GM23338 (cell line): ENCODE measurements at regions not wholly inside any gene's neighbourhood (a gene's known extent, or its start where the extent isn't known, plus 50 kb on each side); places are given as distances from the start of the nearest gene placed in this dataset.

ENCODE experiments used
- ATAC-seq: fragments of 200-7000 bp; cut with Tn5 transposase; 3 replicates; pipeline ENCODE4 v1.9.1; 2020
- DNase-seq: peaks from one replicate; pipeline ENCODE4 v3.0.0-alpha.2; 2015; ENCODE audit warnings: low spot score
- H2AFZ ChIP-seq: fragments of 200-600 bp; sonication (generic); 2 replicates; pipeline ENCODE4 v1.8.0; 2016; ENCODE audit warnings: antibody characterized with exemption, mild to moderate bottlenecking, moderate library complexity
- H3F3A ChIP-seq: fragments of 200-600 bp; sonication (generic); replicated peaks from 2 replicates; pipeline ENCODE4 v1.8.0; 2017; ENCODE audit warnings: antibody characterized with exemption, mixed run types, low read depth
- H3K27ac ChIP-seq: fragments of 200-600 bp; sonication (generic); 2 replicates; pipeline ENCODE4 v1.6.1; 2016; ENCODE audit warnings: low read depth
- H3K27me3 ChIP-seq: fragments of 200-600 bp; sonication (generic); 2 replicates; pipeline ENCODE4 v1.8.0; 2016; ENCODE audit warnings: mild to moderate bottlenecking, mixed run types, moderate library complexity; ENCODE audit not compliant: insufficient read depth
- H3K36me3 ChIP-seq: fragments of 200-600 bp; sonication (generic); 2 replicates; pipeline ENCODE4 v1.8.0; 2016; ENCODE audit warnings: mild to moderate bottlenecking; ENCODE audit not compliant: insufficient read depth
- H3K4me1 ChIP-seq: fragments of 200-600 bp; sonication (generic); 2 replicates; pipeline ENCODE4 v1.8.0; 2016; ENCODE audit warnings: mild to moderate bottlenecking, moderate library complexity; ENCODE audit not compliant: insufficient read depth
- H3K4me2 ChIP-seq: fragments of 200-600 bp; sonication (generic); 2 replicates; pipeline ENCODE4 v1.7.1; 2017; ENCODE audit warnings: mixed run types
- H3K4me3 ChIP-seq: fragments of 200-600 bp; sonication (generic); 2 replicates; pipeline ENCODE4 v1.6.1; 2016; ENCODE audit warnings: mixed run types
- H3K79me2 ChIP-seq: fragments of 200-600 bp; sonication (generic); replicated peaks from 2 replicates; pipeline ENCODE4 v1.8.0; 2017; ENCODE audit warnings: mild to moderate bottlenecking; ENCODE audit not compliant: insufficient read depth
- H3K9me2 ChIP-seq: fragments of 200-600 bp; sonication (generic); 2 replicates; pipeline ENCODE4 v1.8.0; 2017; ENCODE audit not compliant: insufficient read depth
- H4K20me1 ChIP-seq: fragments of 200-600 bp; sonication (generic); replicated peaks from 2 replicates; pipeline ENCODE4 v1.8.0; 2017; ENCODE audit warnings: mild to moderate bottlenecking; ENCODE audit not compliant: insufficient read depth
- H3K27ac Mint-ChIP-seq: 2 replicates; pipeline ENCODE4 v1.8.0; 2020; ENCODE audit warnings: inconsistent platforms, mild to moderate bottlenecking, moderate library complexity, mixed read lengths
- H3K27me3 Mint-ChIP-seq: 3 replicates; pipeline ENCODE4 v1.8.0; 2022; ENCODE audit warnings: low read depth, mild to moderate bottlenecking, moderate library complexity, mixed read lengths, inconsistent platforms; ENCODE audit not compliant: insufficient read depth, poor library complexity
- H3K36me3 Mint-ChIP-seq: 3 replicates; pipeline ENCODE4 v1.8.0; 2021; ENCODE audit warnings: low read depth, mild to moderate bottlenecking, inconsistent platforms, moderate library complexity, mixed read lengths
- H3K4me1 Mint-ChIP-seq: 3 replicates; pipeline ENCODE4 v1.8.0; 2020; ENCODE audit warnings: mild to moderate bottlenecking, inconsistent platforms, mixed read lengths
- H3K4me3 Mint-ChIP-seq: 3 replicates; pipeline ENCODE4 v1.8.0; 2021; ENCODE audit warnings: moderate library complexity, mild to moderate bottlenecking, inconsistent platforms, mixed read lengths
- H3K9me3 Mint-ChIP-seq: 3 replicates; pipeline ENCODE4 v1.8.0; 2020; ENCODE audit warnings: moderate library complexity, mild to moderate bottlenecking, inconsistent platforms, mixed read lengths
- CREB1 ChIP-seq: fragments of 250-450 bp; sonication (Bioruptor Pico); IDR thresholded peaks from 2 replicates; pipeline ENCODE4 v1.5.0; 2020; ENCODE audit warnings: low read depth, mild to moderate bottlenecking, moderate library complexity
- EZH2 ChIP-seq: fragments of 200-600 bp; sonication (generic); IDR thresholded peaks from one replicate; pipeline ENCODE4 v1.8.0; 2017; ENCODE audit warnings: antibody characterized with exemption, mild to moderate bottlenecking, low read depth; ENCODE audit not compliant: unreplicated experiment
- EZH2phosphoT487 ChIP-seq: fragments of 200-600 bp; sonication (generic); IDR thresholded peaks from one replicate; pipeline ENCODE4 v1.8.1; 2018; ENCODE audit warnings: antibody characterized with exemption; ENCODE audit not compliant: unreplicated experiment
- JUNB ChIP-seq: IDR thresholded peaks from one replicate; pipeline ENCODE4 v1.6.1; 2016; ENCODE audit warnings: antibody characterized with exemption; ENCODE audit not compliant: unreplicated experiment
- NANOG ChIP-seq: IDR thresholded peaks from 2 replicates; pipeline ENCODE4 v1.6.1; 2016; ENCODE audit warnings: antibody characterized with exemption, borderline replicate concordance
- POLR2AphosphoS5 ChIP-seq: IDR thresholded peaks from 2 replicates; pipeline ENCODE4 v1.6.1; 2016; ENCODE audit warnings: antibody characterized with exemption, low read depth
- STAT1 ChIP-seq: IDR thresholded peaks from one replicate; pipeline ENCODE4 v1.6.1; 2016; ENCODE audit warnings: antibody characterized with exemption; ENCODE audit not compliant: unreplicated experiment
- ZNF114 ChIP-seq: fragments of 250-450 bp; sonication (Bioruptor Pico); IDR thresholded peaks from 2 replicates; pipeline ENCODE4 v1.5.0; 2020; ENCODE audit warnings: mild to moderate bottlenecking, moderate library complexity
- ZNF331 ChIP-seq: fragments of 250-450 bp; sonication (Bioruptor Pico); IDR thresholded peaks from 2 replicates; pipeline ENCODE4 v1.5.0; 2020; ENCODE audit warnings: low read depth, mild to moderate bottlenecking, moderate library complexity
- TF ChIP-seq, protein P1 (sequence below): fragments of 250-450 bp; sonication (Bioruptor Pico); IDR thresholded peaks from 2 replicates; pipeline ENCODE4 v1.5.0; 2020; ENCODE audit warnings: mild to moderate bottlenecking, moderate library complexity
- TF ChIP-seq, protein P2 (sequence below): IDR thresholded peaks from one replicate; pipeline ENCODE4 v1.6.1; 2018; ENCODE audit warnings: antibody characterized with exemption; ENCODE audit not compliant: unreplicated experiment
- TF ChIP-seq, protein P3 (sequence below), 2 experiments: fragments of 200-600 bp in 1 of 2; sonication (generic) in 1 of 2; conservative IDR thresholded peaks; 2 replicates each; pipeline versions ENCODE4 v1.5.1 to v1.6.1; 2016 to 2017; ENCODE audit warnings: antibody characterized with exemption in 2 of 2, low read depth in 2 of 2, mild to moderate bottlenecking in 2 of 2, moderate library complexity in 1 of 2
- TF ChIP-seq, protein P4 (sequence below): IDR thresholded peaks from 2 replicates; pipeline ENCODE4 v1.6.1; 2016; ENCODE audit warnings: antibody characterized with exemption

DNA sequence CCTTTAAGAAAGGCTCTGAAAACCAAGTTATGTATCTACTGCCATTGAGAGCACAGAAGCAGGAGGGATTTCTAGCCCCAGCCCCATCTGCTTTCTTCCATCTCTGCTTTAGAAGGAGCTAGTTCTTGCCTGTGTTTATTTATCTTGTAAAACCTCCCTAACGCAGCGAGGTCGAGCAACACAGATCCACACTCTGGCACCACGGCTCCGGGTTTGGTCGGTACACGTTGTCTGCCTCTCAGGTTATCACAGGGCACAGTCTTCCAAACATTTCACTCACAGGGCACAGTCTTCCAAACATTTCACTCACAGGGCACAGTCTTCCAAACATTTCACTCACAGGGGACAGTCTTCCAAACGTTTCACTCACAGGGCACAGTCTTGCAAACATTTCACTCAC is 69.7 kb upstream of the TLR3 start:
- peaks cover 18% of the 10 kb centered on the region for H3K9me3 Mint-ChIP-seq

More for the DNA sequence above, 69.7 kb upstream of the TLR3 start:
- Histone ChIP-seq H3K27ac (no peak overlapping the region), H3K4me1 (no peaks in the 10 kb centered on the region), H3K79me2 (no peaks in the 10 kb centered on the region), H3K36me3 (no peaks in the 10 kb centered on the region; the same call in 1 of the 2 replicates), H3K4me2 (no peak overlapping the region), H3F3A (no peaks in the 10 kb centered on the region), H2AFZ (peak overlapping the region; percentile 85; the same call in 1 of the 2 replicates), H3K27me3 (no peaks in the 10 kb centered on the region), H3K9me2 (no peaks in the 10 kb centered on the region), H4K20me1 (no peaks in the 10 kb centered on the region), H3K4me3 (no peak overlapping the region)
- peaks cover 15% of the 10 kb centered on the region; the same call in 2 of the 3 replicates for H3K36me3 Mint-ChIP-seq
- no peak overlapping the region for H3K27ac Mint-ChIP-seq
- no peak for TF ChIP-seq ZNF331
- no peak for TF ChIP-seq EZH2
- TF ChIP-seq CREB1: no peak
- TF ChIP-seq ZNF114 (CRISPR knock-in tag): no peak
- TF ChIP-seq NANOG: no peak
- TF ChIP-seq POLR2AphosphoS5: no peak
- TF ChIP-seq, protein P1, sequence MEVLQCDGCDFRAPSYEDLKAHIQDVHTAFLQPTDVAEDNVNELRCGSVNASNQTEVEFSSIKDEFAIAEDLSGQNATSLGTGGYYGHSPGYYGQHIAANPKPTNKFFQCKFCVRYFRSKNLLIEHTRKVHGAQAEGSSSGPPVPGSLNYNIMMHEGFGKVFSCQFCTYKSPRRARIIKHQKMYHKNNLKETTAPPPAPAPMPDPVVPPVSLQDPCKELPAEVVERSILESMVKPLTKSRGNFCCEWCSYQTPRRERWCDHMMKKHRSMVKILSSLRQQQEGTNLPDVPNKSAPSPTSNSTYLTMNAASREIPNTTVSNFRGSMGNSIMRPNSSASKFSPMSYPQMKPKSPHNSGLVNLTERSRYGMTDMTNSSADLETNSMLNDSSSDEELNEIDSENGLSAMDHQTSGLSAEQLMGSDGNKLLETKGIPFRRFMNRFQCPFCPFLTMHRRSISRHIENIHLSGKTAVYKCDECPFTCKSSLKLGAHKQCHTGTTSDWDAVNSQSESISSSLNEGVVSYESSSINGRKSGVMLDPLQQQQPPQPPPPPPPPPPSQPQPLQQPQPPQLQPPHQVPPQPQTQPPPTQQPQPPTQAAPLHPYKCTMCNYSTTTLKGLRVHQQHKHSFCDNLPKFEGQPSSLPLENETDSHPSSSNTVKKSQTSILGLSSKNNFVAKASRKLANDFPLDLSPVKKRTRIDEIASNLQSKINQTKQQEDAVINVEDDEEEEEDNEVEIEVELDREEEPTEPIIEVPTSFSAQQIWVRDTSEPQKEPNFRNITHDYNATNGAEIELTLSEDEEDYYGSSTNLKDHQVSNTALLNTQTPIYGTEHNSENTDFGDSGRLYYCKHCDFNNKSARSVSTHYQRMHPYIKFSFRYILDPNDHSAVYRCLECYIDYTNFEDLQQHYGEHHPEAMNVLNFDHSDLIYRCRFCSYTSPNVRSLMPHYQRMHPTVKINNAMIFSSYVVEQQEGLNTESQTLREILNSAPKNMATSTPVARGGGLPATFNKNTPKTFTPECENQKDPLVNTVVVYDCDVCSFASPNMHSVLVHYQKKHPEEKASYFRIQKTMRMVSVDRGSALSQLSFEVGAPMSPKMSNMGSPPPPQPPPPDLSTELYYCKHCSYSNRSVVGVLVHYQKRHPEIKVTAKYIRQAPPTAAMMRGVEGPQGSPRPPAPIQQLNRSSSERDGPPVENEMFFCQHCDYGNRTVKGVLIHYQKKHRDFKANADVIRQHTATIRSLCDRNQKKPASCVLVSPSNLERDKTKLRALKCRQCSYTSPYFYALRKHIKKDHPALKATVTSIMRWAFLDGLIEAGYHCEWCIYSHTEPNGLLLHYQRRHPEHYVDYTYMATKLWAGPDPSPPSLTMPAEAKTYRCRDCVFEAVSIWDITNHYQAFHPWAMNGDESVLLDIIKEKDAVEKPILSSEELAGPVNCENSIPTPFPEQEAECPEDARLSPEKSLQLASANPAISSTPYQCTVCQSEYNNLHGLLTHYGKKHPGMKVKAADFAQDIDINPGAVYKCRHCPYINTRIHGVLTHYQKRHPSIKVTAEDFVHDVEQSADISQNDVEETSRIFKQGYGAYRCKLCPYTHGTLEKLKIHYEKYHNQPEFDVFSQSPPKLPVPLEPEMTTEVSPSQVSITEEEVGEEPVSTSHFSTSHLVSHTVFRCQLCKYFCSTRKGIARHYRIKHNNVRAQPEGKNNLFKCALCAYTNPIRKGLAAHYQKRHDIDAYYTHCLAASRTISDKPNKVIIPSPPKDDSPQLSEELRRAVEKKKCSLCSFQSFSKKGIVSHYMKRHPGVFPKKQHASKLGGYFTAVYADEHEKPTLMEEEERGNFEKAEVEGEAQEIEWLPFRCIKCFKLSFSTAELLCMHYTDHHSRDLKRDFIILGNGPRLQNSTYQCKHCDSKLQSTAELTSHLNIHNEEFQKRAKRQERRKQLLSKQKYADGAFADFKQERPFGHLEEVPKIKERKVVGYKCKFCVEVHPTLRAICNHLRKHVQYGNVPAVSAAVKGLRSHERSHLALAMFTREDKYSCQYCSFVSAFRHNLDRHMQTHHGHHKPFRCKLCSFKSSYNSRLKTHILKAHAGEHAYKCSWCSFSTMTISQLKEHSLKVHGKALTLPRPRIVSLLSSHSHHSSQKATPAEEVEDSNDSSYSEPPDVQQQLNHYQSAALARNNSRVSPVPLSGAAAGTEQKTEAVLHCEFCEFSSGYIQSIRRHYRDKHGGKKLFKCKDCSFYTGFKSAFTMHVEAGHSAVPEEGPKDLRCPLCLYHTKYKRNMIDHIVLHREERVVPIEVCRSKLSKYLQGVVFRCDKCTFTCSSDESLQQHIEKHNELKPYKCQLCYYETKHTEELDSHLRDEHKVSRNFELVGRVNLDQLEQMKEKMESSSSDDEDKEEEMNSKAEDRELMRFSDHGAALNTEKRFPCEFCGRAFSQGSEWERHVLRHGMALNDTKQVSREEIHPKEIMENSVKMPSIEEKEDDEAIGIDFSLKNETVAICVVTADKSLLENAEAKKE (CRISPR knock-in tag): no peak
- TF ChIP-seq, protein P2, sequence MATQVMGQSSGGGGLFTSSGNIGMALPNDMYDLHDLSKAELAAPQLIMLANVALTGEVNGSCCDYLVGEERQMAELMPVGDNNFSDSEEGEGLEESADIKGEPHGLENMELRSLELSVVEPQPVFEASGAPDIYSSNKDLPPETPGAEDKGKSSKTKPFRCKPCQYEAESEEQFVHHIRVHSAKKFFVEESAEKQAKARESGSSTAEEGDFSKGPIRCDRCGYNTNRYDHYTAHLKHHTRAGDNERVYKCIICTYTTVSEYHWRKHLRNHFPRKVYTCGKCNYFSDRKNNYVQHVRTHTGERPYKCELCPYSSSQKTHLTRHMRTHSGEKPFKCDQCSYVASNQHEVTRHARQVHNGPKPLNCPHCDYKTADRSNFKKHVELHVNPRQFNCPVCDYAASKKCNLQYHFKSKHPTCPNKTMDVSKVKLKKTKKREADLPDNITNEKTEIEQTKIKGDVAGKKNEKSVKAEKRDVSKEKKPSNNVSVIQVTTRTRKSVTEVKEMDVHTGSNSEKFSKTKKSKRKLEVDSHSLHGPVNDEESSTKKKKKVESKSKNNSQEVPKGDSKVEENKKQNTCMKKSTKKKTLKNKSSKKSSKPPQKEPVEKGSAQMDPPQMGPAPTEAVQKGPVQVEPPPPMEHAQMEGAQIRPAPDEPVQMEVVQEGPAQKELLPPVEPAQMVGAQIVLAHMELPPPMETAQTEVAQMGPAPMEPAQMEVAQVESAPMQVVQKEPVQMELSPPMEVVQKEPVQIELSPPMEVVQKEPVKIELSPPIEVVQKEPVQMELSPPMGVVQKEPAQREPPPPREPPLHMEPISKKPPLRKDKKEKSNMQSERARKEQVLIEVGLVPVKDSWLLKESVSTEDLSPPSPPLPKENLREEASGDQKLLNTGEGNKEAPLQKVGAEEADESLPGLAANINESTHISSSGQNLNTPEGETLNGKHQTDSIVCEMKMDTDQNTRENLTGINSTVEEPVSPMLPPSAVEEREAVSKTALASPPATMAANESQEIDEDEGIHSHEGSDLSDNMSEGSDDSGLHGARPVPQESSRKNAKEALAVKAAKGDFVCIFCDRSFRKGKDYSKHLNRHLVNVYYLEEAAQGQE: no peak
- TF ChIP-seq, protein P3, sequence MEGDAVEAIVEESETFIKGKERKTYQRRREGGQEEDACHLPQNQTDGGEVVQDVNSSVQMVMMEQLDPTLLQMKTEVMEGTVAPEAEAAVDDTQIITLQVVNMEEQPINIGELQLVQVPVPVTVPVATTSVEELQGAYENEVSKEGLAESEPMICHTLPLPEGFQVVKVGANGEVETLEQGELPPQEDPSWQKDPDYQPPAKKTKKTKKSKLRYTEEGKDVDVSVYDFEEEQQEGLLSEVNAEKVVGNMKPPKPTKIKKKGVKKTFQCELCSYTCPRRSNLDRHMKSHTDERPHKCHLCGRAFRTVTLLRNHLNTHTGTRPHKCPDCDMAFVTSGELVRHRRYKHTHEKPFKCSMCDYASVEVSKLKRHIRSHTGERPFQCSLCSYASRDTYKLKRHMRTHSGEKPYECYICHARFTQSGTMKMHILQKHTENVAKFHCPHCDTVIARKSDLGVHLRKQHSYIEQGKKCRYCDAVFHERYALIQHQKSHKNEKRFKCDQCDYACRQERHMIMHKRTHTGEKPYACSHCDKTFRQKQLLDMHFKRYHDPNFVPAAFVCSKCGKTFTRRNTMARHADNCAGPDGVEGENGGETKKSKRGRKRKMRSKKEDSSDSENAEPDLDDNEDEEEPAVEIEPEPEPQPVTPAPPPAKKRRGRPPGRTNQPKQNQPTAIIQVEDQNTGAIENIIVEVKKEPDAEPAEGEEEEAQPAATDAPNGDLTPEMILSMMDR (conservative IDR thresholded peaks at IDR 0.05; ENCODE audit: low read depth in 2 of 2): no peak
- no peak for TF ChIP-seq JUNB
- TF ChIP-seq, protein P4, sequence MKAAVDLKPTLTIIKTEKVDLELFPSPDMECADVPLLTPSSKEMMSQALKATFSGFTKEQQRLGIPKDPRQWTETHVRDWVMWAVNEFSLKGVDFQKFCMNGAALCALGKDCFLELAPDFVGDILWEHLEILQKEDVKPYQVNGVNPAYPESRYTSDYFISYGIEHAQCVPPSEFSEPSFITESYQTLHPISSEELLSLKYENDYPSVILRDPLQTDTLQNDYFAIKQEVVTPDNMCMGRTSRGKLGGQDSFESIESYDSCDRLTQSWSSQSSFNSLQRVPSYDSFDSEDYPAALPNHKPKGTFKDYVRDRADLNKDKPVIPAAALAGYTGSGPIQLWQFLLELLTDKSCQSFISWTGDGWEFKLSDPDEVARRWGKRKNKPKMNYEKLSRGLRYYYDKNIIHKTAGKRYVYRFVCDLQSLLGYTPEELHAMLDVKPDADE: no peak
- TF ChIP-seq EZH2phosphoT487: no peak
- TF ChIP-seq STAT1: no peak
- ATAC-seq (no peak), DNase-seq (no peak)
- no peak overlapping the region for H3K4me3 Mint-ChIP-seq
- peaks cover 5% of the 10 kb centered on the region for H3K4me1 Mint-ChIP-seq
- H3K27me3 Mint-ChIP-seq: no peaks in the 10 kb centered on the region
